OCI-LY3 (cell line): ENCODE measurements at regions not wholly inside any gene's neighbourhood (a gene's known extent, or its start where the extent isn't known, plus 50 kb on each side); places are given as distances from the start of the nearest gene placed in this dataset.

Experiments used
- H2AFZ ChIP-seq: fragments of 200-600, 300-600 bp; shearing (Covaris generic); 2 replicates; pipeline ENCODE4 v1.6.0; 2014; ENCODE audit warnings: antibody characterized with exemption, low read depth, low read length
- H3K27ac ChIP-seq: fragments of 200-600, 300-600 bp; sonication (generic); 2 replicates; pipeline ENCODE4 v1.5.1; 2014; ENCODE audit warnings: mild to moderate bottlenecking, low read length, moderate library complexity, mixed read lengths
- H3K27me3 ChIP-seq: fragments of 200-600, 300-600 bp; sonication (generic); 2 replicates; pipeline ENCODE4 v1.6.1; 2014; ENCODE audit warnings: low read depth, low read length, mixed read lengths
- H3K36me3 ChIP-seq: fragments of 200-600, 300-600 bp; sonication (generic); replicated peaks from 2 replicates; pipeline ENCODE3; 2014; ENCODE audit warnings: low read depth, low read length, mixed read lengths
- H3K4me1 ChIP-seq: fragments of 300-600, 200-600 bp; sonication (generic); 2 replicates; pipeline ENCODE4 v1.6.1; 2014; ENCODE audit warnings: low read length, mixed read lengths
- H3K4me2 ChIP-seq: fragments of 200-600, 300-600 bp; sonication (generic); 2 replicates; pipeline ENCODE4 v1.6.1; 2014; ENCODE audit warnings: low read length, mixed read lengths
- H3K4me3 ChIP-seq: fragments of 300-600, 200-600 bp; sonication (generic); 2 replicates; pipeline ENCODE4 v1.5.1; 2014; ENCODE audit warnings: antibody characterized with exemption, mild to moderate bottlenecking, low read length, moderate library complexity
- H3K79me2 ChIP-seq: fragments of 300-600, 200-600 bp; shearing (Covaris generic); 2 replicates; pipeline ENCODE4 v1.6.1; 2014; ENCODE audit warnings: mild to moderate bottlenecking, low read length, mixed read lengths
- H3K9ac ChIP-seq: fragments of 300-600, 200-600 bp; shearing (Covaris generic); 2 replicates; pipeline ENCODE4 v1.6.0; 2014; ENCODE audit warnings: mild to moderate bottlenecking, low read length, moderate library complexity
- H3K9me3 ChIP-seq: fragments of 200-600, 300-600 bp; shearing (Covaris generic); 2 replicates; pipeline ENCODE4 v1.6.1; 2014; ENCODE audit warnings: low read length, mixed read lengths; ENCODE audit not compliant: insufficient read depth
- H4K20me1 ChIP-seq: fragments of 200-600, 300-600 bp; sonication (generic); 2 replicates; pipeline ENCODE4 v1.6.1; 2016; ENCODE audit warnings: low read length, mixed read lengths; ENCODE audit not compliant: insufficient read depth
- CTCF ChIP-seq: fragments of 200-600, 300-600 bp; sonication (generic); IDR thresholded peaks from 2 replicates; pipeline ENCODE4 v1.5.1; 2014; ENCODE audit warnings: antibody characterized with exemption, low read length, low read depth
- EZH2phosphoT487 ChIP-seq: fragments of 200-600 bp; shearing (Covaris generic); IDR thresholded peaks from 2 replicates; pipeline ENCODE4 v1.6.1; 2018; ENCODE audit warnings: antibody characterized with exemption, mixed run types, low read depth

GRCh38 chr16:17887963-17888362 lies 417.2 kb upstream of the XYLT1 start:
- Histone ChIP-seq H3K4me1 (no peaks in the 10 kb centered on the region), H3K27me3 (no peaks in the 10 kb centered on the region), H3K79me2 (no peaks in the 10 kb centered on the region), H3K4me2 (no peak overlapping the region), H3K36me3 (no peaks in the 10 kb centered on the region), H3K9ac (no peak overlapping the region), H2AFZ (no peak overlapping the region), H3K9me3 (no peaks in the 10 kb centered on the region), H3K27ac (no peak overlapping the region), H3K4me3 (no peak overlapping the region), H4K20me1 (no peaks in the 10 kb centered on the region)
- no peak for TF ChIP-seq CTCF
- TF ChIP-seq EZH2phosphoT487: no peak

- TF ChIP-seq EZH2phosphoT487: no peak
- no peak for TF ChIP-seq CTCF
- no peak overlapping the region for H3K27ac ChIP-seq
- no peaks in the 10 kb centered on the region for H4K20me1 ChIP-seq
- H3K4me1 ChIP-seq: no peaks in the 10 kb centered on the region
- no peak overlapping the region for H3K9ac ChIP-seq
- H2AFZ ChIP-seq: no peak overlapping the region
- H3K27me3 ChIP-seq: no peaks in the 10 kb centered on the region
- H3K4me3 ChIP-seq: no peak overlapping the region
- H3K36me3 ChIP-seq: no peaks in the 10 kb centered on the region
- H3K9me3 ChIP-seq: no peaks in the 10 kb centered on the region
- H3K4me2 ChIP-seq: no peak overlapping the region
- H3K79me2 ChIP-seq: no peaks in the 10 kb centered on the region
Observed at GRCh38 chr16:17885659-17886207, 415.0 kb upstream of the XYLT1 start.

GRCh38 chr16:17877821-17878360 lies 407.1 kb upstream of the XYLT1 start:
- no peaks in the 10 kb centered on the region for H3K36me3 ChIP-seq
- H3K79me2 ChIP-seq: no peaks in the 10 kb centered on the region
- H3K27ac ChIP-seq: no peak overlapping the region
- no peak overlapping the region for H3K4me2 ChIP-seq
- H4K20me1 ChIP-seq: no peaks in the 10 kb centered on the region
- H3K4me1 ChIP-seq: no peaks in the 10 kb centered on the region
- no peak overlapping the region for H3K9ac ChIP-seq
- no peaks in the 10 kb centered on the region for H3K27me3 ChIP-seq
- no peak for TF ChIP-seq CTCF
- TF ChIP-seq EZH2phosphoT487: no peak
- no peak overlapping the region for H2AFZ ChIP-seq
- no peaks in the 10 kb centered on the region for H3K9me3 ChIP-seq
- no peak overlapping the region for H3K4me3 ChIP-seq

GRCh38 chr16:17866996-17867395 lies 396.2 kb upstream of the XYLT1 start:
- no peaks in the 10 kb centered on the region for H4K20me1 ChIP-seq
- TF ChIP-seq CTCF (no peak), EZH2phosphoT487 (no peak)
- H3K79me2 ChIP-seq: no peaks in the 10 kb centered on the region
- H3K27ac ChIP-seq: no peak overlapping the region
- H2AFZ ChIP-seq: no peak overlapping the region
- H3K9me3 ChIP-seq: no peaks in the 10 kb centered on the region
- no peak overlapping the region for H3K9ac ChIP-seq
- H3K27me3 ChIP-seq: no peaks in the 10 kb centered on the region
- no peaks in the 10 kb centered on the region for H3K36me3 ChIP-seq
- no peaks in the 10 kb centered on the region for H3K4me1 ChIP-seq
- H3K4me2 ChIP-seq: no peak overlapping the region
- H3K4me3 ChIP-seq: no peak overlapping the region
